Mesodermal cell (in vitro differentiated cells): ENCODE measurements at regions not wholly inside any gene's neighbourhood (a gene's known extent, or its start where the extent isn't known, plus 50 kb on each side); places are given as distances from the start of the nearest gene placed in this dataset.
"Not testable (repeated sequence)": the region's sequence is repeated elsewhere in the genome, so short reads cannot be mapped to it uniquely, and the experiment has no call there.

Source experiments
- H3K27ac ChIP-seq: 2 replicates; pipeline ENCODE4 v1.7.0; 2013; ENCODE audit warnings: mild to moderate bottlenecking, low read depth, low read length, moderate library complexity; ENCODE audit not compliant: severe bottlenecking
- H3K36me3 ChIP-seq: 2 replicates; pipeline ENCODE4 v1.7.1; 2013; ENCODE audit warnings: mild to moderate bottlenecking, low read length, moderate library complexity; ENCODE audit not compliant: control insufficient read depth, insufficient read depth
- H3K4me1 ChIP-seq: one replicate; pipeline ENCODE4 v1.7.1; 2013; ENCODE audit warnings: mild to moderate bottlenecking, low read length; ENCODE audit not compliant: insufficient read depth, control insufficient read depth, poor library complexity, severe bottlenecking
- H3K4me3 ChIP-seq: 2 replicates; pipeline ENCODE4 v1.7.0; 2013; ENCODE audit warnings: low read length, control low read depth, mild to moderate bottlenecking; ENCODE audit not compliant: insufficient read depth, poor library complexity, severe bottlenecking; ENCODE audit errors: extremely low read depth
- H3K9me3 ChIP-seq: 2 replicates; pipeline ENCODE4 v1.7.1; 2013; ENCODE audit warnings: mild to moderate bottlenecking, low read length, moderate library complexity; ENCODE audit not compliant: control insufficient read depth
- WGBS, 2 experiments: methylation state at CpG; one replicate each; pipeline ENCODE4 v1.1.5; 2013; ENCODE audit warnings: missing lambda C conversion rate in 2 of 2; ENCODE audit not compliant: insufficient coverage in 2 of 2; 5-methylcytosine and 5-hydroxymethylcytosine counted together

DNA sequence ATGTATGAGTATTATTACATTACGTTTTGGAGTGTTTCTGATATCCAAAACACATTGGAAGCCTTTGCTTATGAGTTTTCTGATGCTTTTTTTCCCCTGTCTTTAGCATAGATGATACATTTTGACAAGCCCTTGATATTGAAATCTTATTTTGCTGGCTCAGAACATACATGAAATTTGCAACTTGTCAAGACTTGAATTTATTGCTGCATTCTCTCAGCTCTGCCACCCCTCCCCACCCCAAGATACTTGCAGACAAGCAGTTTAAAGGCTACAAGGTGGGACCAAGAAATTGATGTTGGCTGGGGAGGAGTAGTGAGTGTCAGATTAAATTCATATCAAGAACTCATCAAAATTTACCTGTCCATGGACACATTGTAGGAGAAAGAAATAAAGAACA, 160.2 kb downstream of the GJA1 start:
- no peaks in the 10 kb centered on the region for H3K9me3 ChIP-seq
- H3K4me1 ChIP-seq, result peaks cover 6% of the 10 kb centered on the region
- no peak overlapping the region for H3K27ac ChIP-seq
- H3K36me3 ChIP-seq, result no peaks in the 10 kb centered on the region
- no CpG with 5 or more reads among the region's 1 CpG for WGBS, 2 experiments
- H3K4me3 ChIP-seq, result no peak overlapping the region

DNA sequence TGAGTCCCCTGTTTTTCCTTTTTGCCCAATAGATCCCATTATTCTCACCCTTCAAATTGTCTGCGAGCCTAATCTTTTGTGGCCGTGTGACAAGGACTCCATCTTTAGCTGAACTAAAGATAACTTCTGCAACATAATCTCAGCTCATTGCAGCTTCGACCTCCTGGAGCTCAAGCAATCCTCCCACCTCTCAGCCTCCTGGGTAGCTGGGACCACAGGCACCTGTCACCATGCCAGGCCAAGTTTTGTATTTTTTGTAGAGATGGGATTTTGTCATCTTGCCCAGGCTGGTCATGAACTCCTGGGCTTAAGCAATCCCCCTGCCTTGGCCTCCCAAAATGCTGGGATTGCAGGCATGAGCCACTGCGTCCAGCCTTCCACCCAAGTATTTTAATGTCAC, 161.0 kb downstream of the GJA1 start:
- Histone ChIP-seq H3K27ac (no peak overlapping the region), H3K9me3 (no peaks in the 10 kb centered on the region), H3K36me3 (no peaks in the 10 kb centered on the region), H3K4me1 (peaks cover 6% of the 10 kb centered on the region), H3K4me3 (no peak overlapping the region)
- WGBS, 2 experiments, result 98 to 100% methylated on average over 2 to 3 of the region's 4 CpGs

DNA sequence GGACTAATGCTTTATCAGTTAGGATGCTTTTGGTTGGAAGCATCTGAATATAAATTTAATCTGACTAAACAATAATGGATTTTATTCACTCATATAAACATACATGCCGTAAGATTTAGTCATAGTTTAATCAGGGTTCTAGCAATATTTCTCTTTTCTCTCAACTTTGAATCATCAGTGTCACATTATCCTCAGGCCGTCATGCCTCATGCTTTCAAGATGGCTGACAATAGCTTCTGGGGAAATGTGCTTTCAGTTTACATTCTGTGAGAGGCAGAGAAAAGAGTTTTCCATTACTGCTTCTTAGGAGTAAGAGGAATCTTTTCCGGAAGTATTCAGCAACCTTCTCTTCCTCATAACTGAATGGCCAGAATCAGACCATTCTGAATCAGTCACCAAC, 162.2 kb downstream of the GJA1 start:
- 94% methylated on average over 2 of the region's 3 CpGs; no CpG with 5 or more reads in 1 of the 2 experiments for WGBS, 2 experiments
- Histone ChIP-seq H3K27ac (no peak overlapping the region), H3K4me1 (peaks cover 6% of the 10 kb centered on the region), H3K4me3 (no peak overlapping the region), H3K9me3 (no peaks in the 10 kb centered on the region), H3K36me3 (no peaks in the 10 kb centered on the region)

DNA sequence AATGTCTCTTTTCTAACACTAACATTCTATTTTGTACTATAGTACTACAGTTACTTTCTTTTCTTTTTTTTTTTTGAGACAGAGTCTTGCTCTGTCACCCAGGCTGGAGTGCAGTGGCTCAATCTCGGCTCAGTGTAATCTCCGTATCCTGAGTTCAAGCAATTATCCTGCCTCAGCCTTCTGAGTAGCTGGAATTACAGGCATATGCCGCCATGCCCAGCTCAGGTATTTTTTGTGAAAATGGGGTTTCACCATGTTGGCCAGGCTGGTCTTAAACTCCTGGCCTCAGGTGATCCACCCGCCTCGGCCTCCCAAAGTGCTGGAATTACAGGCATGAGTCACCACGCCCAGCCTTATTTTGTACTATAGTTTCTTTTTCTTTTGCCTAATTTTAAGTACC, 163.9 kb downstream of the GJA1 start:
- H3K4me3 ChIP-seq, H3K36me3 ChIP-seq, H3K27ac ChIP-seq, H3K4me1 ChIP-seq, H3K9me3 ChIP-seq: not testable (repeated sequence)
- WGBS, 2 experiments, result 90 to 100% methylated on average over 3 to 5 of the region's 6 CpGs

DNA sequence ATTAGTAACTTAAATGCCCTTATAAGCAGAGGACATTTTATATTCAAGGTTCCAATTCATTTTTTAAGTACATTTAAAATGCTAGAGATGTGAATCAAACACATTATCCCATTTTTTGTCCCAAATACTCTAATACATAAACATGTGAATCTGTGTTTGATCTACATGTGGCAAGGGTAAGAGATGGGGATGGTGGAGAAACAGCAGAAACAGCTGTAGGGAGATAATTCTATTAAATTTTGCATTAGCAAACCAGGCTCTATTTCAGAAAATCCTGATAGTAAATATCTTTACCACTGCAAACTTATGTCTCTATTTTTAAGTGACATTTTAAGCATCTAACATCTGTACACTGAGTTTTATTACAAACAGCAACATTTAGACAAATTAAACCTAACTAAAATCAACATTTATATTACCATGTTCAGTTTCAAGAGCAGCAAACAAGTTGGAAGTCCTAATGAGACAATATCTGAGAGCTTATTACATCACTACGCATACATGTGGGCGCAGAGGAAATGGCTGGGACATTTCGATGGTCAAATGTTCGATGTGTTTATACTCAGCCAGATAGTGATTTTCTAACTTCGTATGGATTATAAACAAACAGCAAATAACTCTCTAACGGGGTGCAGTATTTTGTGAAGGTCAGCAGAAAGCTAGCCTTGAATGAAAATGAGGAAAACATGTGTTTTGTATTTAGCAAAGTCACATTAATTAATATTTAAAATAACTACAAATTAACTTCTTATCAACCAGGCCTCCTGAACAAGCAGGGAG, 165.1 kb downstream of the GJA1 start:
- H3K27ac ChIP-seq, result no peak overlapping the region
- H3K4me1 ChIP-seq, result no peaks in the 10 kb centered on the region
- H3K4me3 ChIP-seq, result no peak overlapping the region
- no peaks in the 10 kb centered on the region for H3K9me3 ChIP-seq
- H3K36me3 ChIP-seq, result no peaks in the 10 kb centered on the region
- 90 to 98% methylated on average over 3 to 4 of the region's 6 CpGs for whole genome bisulfite sequencing, 2 experiments

DNA sequence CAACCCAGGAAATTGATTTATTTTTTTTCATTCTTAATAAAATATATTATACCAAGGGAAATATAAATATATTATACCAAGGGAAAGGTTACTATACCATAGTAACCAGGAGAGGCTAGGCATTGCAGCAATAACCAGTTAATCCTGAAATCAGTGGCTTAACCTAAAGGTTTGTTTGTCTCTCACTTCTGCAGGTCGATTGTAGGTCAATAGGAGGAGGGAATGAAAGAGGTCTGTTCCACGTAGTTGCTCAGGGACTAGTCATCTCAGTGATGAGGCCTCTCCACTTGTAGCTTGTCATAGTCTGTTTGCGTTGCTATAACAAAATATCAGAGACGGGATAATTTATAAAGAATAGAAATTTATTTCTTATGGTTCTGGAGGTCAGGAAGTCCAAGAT, 168.0 kb downstream of the GJA1 start:
- H3K9me3 ChIP-seq, result no peaks in the 10 kb centered on the region
- no peak overlapping the region for H3K27ac ChIP-seq
- no peaks in the 10 kb centered on the region for H3K4me1 ChIP-seq
- H3K4me3 ChIP-seq, result no peak overlapping the region
- WGBS, 2 experiments, result 50 to 84% methylated on average over 2 to 4 of the region's 4 CpGs
- H3K36me3 ChIP-seq, result no peaks in the 10 kb centered on the region

DNA sequence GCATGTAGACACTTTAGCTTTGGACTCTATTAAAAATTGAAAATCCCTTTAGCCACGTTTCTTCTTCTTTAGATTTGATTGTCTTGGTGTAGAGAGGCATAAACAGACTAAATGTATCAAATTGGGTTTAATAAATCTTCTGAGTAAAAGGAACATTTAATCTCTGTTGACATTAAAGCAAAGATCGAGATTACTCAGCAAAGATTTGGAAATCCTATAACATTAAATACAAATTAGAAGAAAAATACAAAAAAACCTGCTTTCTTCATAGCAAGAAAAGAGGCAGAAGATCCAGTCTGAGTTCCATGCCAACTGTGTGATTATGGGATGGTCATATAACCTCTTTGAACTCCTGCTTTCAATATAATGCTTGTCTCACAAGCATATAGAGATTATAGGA, 172.3 kb downstream of the GJA1 start:
- 100% methylated on average over 1 of the region's 2 CpGs; no CpG with 5 or more reads in 1 of the 2 experiments for WGBS, 2 experiments
- peaks cover 1% of the 10 kb centered on the region for H3K4me1 ChIP-seq

DNA sequence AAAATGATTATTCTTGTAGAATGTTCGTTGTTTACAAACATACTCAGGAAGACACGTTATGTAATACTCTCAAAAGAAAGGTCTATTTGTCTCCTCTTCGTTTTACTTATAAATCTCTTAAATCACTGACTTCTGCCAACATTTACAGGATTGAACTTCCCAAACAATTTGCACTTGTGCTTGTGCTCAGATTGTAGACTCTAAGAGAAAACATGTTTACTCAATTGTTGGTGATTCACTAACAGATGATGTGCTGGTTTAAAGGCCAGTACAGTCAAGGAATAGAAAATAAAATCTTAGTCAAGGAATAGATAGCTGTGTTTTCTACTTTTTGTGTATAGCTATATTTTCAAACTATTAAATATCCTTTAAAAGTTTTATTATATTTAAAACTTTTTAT, 172.8 kb downstream of the GJA1 start:
- Histone ChIP-seq H3K9me3 (no peaks in the 10 kb centered on the region), H3K4me1 (peaks cover 4% of the 10 kb centered on the region), H3K27ac (no peak overlapping the region), H3K4me3 (no peak overlapping the region), H3K36me3 (no peaks in the 10 kb centered on the region)
- 84 to 100% methylated on average over 1 to 2 of the region's 3 CpGs for WGBS, 2 experiments

More for the DNA sequence above, 172.3 kb downstream of the GJA1 start:
- Histone ChIP-seq H3K9me3 (no peaks in the 10 kb centered on the region), H3K36me3 (no peaks in the 10 kb centered on the region), H3K4me3 (no peak overlapping the region), H3K27ac (no peak overlapping the region)

DNA sequence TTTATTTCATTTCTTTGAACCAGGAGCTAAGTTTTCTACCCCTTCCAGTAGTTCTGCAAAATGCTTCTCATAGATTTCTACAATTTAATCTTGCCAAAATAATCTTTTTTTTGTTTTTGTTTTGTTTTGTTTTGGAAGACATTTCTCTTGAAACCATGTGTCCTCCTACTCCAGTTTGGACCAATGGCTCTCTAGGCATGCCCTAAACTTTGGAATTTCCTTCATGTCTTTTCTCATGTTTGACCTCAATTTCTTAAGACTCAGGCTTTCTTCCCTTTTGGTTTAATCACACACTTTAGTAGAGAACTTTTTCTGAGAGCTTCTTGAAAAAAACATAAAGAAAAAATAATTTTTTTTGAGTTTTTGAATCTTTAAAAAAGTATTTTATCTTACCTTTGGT, 173.8 kb downstream of the GJA1 start:
- H3K9me3 ChIP-seq, result no peaks in the 10 kb centered on the region
- H3K36me3 ChIP-seq, result no peaks in the 10 kb centered on the region
- no peak overlapping the region for H3K4me3 ChIP-seq
- H3K4me1 ChIP-seq, result peaks cover 4% of the 10 kb centered on the region
- H3K27ac ChIP-seq, result no peak overlapping the region

DNA sequence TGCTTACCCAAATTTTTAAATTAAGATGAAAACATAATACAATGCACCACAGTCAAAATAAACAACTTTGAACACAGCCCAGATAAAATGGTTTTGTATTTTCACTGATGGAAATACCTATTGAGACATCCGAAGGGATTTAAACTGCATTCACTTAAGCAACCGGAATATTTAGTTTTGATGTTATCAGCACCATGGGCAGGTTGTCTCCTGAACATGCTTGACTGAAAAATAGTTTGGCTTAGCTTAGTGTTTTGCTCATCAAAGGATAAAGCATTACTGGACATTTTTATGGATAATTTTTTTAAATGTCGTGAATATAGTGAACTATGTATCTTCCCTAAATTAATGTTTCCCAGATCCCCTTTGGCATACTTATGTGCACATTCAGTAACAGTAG, 177.5 kb downstream of the GJA1 start:
- Histone ChIP-seq H3K4me3 (no peak overlapping the region), H3K4me1 (peaks cover 4% of the 10 kb centered on the region), H3K27ac (no peak overlapping the region), H3K36me3 (no peaks in the 10 kb centered on the region), H3K9me3 (no peaks in the 10 kb centered on the region)
- WGBS, 2 experiments, result 82 to 83% methylated on average over 2 of the region's 3 CpGs

DNA sequence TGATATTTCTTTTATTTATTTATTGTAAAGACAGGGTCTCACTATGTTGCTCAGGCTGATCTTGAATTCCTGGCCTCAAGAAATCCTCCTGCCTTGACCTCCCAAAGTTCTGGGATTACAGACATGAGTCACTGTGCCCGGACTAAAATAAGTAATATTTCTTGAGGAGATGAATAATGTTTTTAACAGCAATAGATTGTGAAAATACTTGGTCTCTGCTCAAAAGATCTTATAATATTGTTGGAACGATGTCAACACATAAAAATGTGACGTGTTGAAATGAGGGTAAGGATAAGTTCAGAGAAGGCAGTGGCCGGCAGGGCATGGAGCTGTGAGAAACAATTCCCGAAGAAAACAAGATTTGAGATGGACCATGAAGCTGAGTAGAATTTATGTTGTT, 178.7 kb downstream of the GJA1 start:
- H3K36me3 ChIP-seq, result no peaks in the 10 kb centered on the region
- H3K4me3 ChIP-seq, result no peak overlapping the region
- H3K9me3 ChIP-seq, result no peaks in the 10 kb centered on the region
- H3K4me1 ChIP-seq, result peaks cover 4% of the 10 kb centered on the region
- WGBS, 2 experiments, result 93 to 98% methylated on average over 4 to 5 of the region's 5 CpGs
- H3K27ac ChIP-seq, result no peak overlapping the region
